Mesodermal cell (in vitro differentiated cells): ENCODE measurements at regions not wholly inside any gene's neighbourhood (a gene's known extent, or its start where the extent isn't known, plus 50 kb on each side); places are given as distances from the start of the nearest gene placed in this dataset.
A peak's percentile ranks its signal among the peaks of the same experiment; 100 is the strongest.

Source experiments
- H3K27ac ChIP-seq: 2 replicates; pipeline ENCODE4 v1.7.0; 2013; ENCODE audit warnings: mild to moderate bottlenecking, low read depth, low read length, moderate library complexity; ENCODE audit not compliant: severe bottlenecking
- H3K36me3 ChIP-seq: 2 replicates; pipeline ENCODE4 v1.7.1; 2013; ENCODE audit warnings: mild to moderate bottlenecking, low read length, moderate library complexity; ENCODE audit not compliant: control insufficient read depth, insufficient read depth
- H3K4me1 ChIP-seq: one replicate; pipeline ENCODE4 v1.7.1; 2013; ENCODE audit warnings: mild to moderate bottlenecking, low read length; ENCODE audit not compliant: insufficient read depth, control insufficient read depth, poor library complexity, severe bottlenecking
- H3K4me3 ChIP-seq: 2 replicates; pipeline ENCODE4 v1.7.0; 2013; ENCODE audit warnings: low read length, control low read depth, mild to moderate bottlenecking; ENCODE audit not compliant: insufficient read depth, poor library complexity, severe bottlenecking; ENCODE audit errors: extremely low read depth
- H3K9me3 ChIP-seq: 2 replicates; pipeline ENCODE4 v1.7.1; 2013; ENCODE audit warnings: mild to moderate bottlenecking, low read length, moderate library complexity; ENCODE audit not compliant: control insufficient read depth
- WGBS, 2 experiments: methylation state at CpG; one replicate each; pipeline ENCODE4 v1.1.5; 2013; ENCODE audit warnings: missing lambda C conversion rate in 2 of 2; ENCODE audit not compliant: insufficient coverage in 2 of 2; 5-methylcytosine and 5-hydroxymethylcytosine counted together

- Histone ChIP-seq H3K9me3 (no peaks in the 10 kb centered on the region), H3K4me1 (peaks cover 13% of the 10 kb centered on the region), H3K36me3 (no peaks in the 10 kb centered on the region), H3K27ac (peak overlapping the region; percentile 98), H3K4me3 (no peak overlapping the region)
- 33% methylated on average over 1 of the region's 1 CpG; no CpG with 5 or more reads in 1 of the 2 experiments for WGBS, 2 experiments
Observed at GRCh38 chr6:22827760-22828159, 258.4 kb downstream of the HDGFL1 start.

GRCh38 chr6:22828179-22829062, 259.1 kb downstream of the HDGFL1 start:
- peak overlapping the region; percentile 11 for H3K4me3 ChIP-seq
- 54 to 71% methylated on average over 4 to 5 of the region's 13 CpGs for WGBS, 2 experiments
- no peaks in the 10 kb centered on the region for H3K36me3 ChIP-seq
- H3K4me1 ChIP-seq, result peaks cover 13% of the 10 kb centered on the region
- no peaks in the 10 kb centered on the region for H3K9me3 ChIP-seq
- H3K27ac ChIP-seq, result peak overlapping the region; percentile 98

DNA sequence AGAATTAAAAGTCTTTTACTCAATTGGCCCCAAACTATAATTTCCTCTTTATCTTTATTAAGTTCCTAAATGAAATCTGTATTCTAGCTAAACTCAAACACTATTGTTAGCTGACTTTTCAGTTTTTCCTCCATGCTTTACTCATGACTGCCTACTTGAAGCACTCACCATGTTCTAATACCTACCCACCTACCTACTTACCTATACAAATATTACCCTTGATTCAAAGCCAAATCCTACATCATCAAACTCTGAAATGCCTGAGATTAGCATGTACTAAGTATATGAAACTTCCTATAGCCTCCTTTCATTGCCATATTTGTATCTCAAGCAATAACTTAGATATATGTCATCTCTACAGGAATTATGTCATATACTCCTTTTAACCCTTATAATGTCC, 259.7 kb downstream of the HDGFL1 start:
- no peak overlapping the region for H3K4me3 ChIP-seq
- peaks cover 13% of the 10 kb centered on the region for H3K4me1 ChIP-seq
- H3K27ac ChIP-seq, result no peak overlapping the region
- H3K36me3 ChIP-seq, result no peaks in the 10 kb centered on the region
- no peaks in the 10 kb centered on the region for H3K9me3 ChIP-seq

DNA sequence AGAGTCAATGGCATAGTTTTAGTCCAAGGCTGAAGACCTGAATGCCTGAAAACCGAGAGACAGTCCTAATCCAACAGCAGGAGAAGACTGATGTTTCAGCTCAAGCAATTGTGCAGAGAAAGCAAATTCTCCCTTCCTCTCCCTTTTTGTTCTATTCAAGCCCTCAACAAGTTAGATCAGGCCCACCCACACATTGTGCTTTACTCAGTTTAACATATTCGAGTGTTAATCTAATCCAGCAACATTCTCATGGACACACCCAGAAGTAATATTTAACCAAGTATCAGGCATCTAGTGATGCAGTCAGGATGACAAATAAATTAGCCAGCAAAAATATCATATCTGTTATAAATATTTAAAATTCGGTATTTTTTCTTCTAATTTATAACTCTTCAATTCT, 261.1 kb downstream of the HDGFL1 start:
- 89 to 92% methylated on average over 2 of the region's 3 CpGs for WGBS, 2 experiments

DNA sequence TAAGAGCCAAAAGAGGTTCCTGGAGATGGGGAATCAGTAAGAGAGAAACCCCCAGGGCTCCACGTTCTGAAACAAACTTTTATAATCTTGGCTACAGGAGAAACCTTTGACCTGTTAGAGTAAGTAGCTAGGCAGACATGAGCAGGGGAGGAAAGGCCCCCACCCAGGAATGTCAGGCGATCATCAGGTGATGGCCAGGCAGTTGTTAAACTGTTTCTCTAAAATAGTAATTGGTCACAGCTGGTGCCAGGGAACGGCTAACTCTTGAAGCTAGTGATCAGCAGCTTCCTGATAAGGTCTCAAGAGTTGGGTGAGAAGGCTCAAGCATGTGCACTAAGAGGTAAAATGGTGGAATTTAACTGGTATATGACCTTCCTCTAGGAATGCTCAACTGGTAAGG, 263.8 kb downstream of the HDGFL1 start:
- H3K9me3 ChIP-seq, result peaks cover 3% of the 10 kb centered on the region
- no peak overlapping the region for H3K27ac ChIP-seq
- H3K4me1 ChIP-seq, result peaks cover 6% of the 10 kb centered on the region
- 77 to 93% methylated on average over 2 to 3 of the region's 3 CpGs for WGBS, 2 experiments
- H3K36me3 ChIP-seq, result no peaks in the 10 kb centered on the region
- no peak overlapping the region for H3K4me3 ChIP-seq

More for the DNA sequence above, 261.1 kb downstream of the HDGFL1 start:
- no peak overlapping the region for H3K4me3 ChIP-seq
- no peak overlapping the region for H3K27ac ChIP-seq
- H3K36me3 ChIP-seq, result no peaks in the 10 kb centered on the region
- peaks cover 13% of the 10 kb centered on the region for H3K4me1 ChIP-seq
- peaks cover 3% of the 10 kb centered on the region for H3K9me3 ChIP-seq

GRCh38 chr6:22838345-22838744, 269.0 kb downstream of the HDGFL1 start:
- Histone ChIP-seq H3K27ac (no peak overlapping the region), H3K4me3 (no peak overlapping the region), H3K36me3 (no peaks in the 10 kb centered on the region), H3K4me1 (no peaks in the 10 kb centered on the region), H3K9me3 (peaks cover 22% of the 10 kb centered on the region)
- 100% methylated on average over 3 of the region's 4 CpGs for WGBS, 2 experiments

DNA sequence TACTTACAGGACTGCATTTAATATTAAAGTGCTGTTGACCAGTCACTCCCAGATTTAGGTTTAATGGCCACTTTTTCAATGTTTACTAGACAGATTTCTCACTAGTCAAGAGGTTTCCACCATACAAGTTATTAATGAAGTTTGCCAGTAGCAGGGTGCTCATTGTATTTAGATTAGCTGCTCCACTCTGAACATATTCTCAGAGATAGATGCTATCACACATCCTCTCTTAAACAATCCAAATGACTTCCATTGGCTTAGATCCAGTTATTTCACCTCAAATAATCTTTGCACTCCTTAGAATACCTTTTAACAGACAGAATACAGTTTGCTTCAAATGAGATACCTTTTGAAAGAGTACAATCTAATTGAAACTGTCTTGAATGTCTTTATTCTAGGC, 276.1 kb downstream of the HDGFL1 start:
- Histone ChIP-seq H3K4me1 (no peaks in the 10 kb centered on the region), H3K27ac (no peak overlapping the region), H3K36me3 (no peaks in the 10 kb centered on the region), H3K4me3 (no peak overlapping the region), H3K9me3 (peaks cover under 1% of the 10 kb centered on the region)

- H3K36me3 ChIP-seq, result no peaks in the 10 kb centered on the region
- no peak overlapping the region for H3K27ac ChIP-seq
- no peaks in the 10 kb centered on the region for H3K9me3 ChIP-seq
- no peak overlapping the region for H3K4me3 ChIP-seq
- no peaks in the 10 kb centered on the region for H3K4me1 ChIP-seq
- 86 to 89% methylated on average over 1 of the region's 2 CpGs for WGBS, 2 experiments
Observed at GRCh38 chr6:22848121-22848520, 278.8 kb downstream of the HDGFL1 start.

GRCh38 chr6:22849921-22850320, 280.6 kb downstream of the HDGFL1 start:
- Histone ChIP-seq H3K4me1 (no peaks in the 10 kb centered on the region), H3K27ac (no peak overlapping the region), H3K9me3 (no peaks in the 10 kb centered on the region), H3K36me3 (no peaks in the 10 kb centered on the region), H3K4me3 (no peak overlapping the region)

DNA sequence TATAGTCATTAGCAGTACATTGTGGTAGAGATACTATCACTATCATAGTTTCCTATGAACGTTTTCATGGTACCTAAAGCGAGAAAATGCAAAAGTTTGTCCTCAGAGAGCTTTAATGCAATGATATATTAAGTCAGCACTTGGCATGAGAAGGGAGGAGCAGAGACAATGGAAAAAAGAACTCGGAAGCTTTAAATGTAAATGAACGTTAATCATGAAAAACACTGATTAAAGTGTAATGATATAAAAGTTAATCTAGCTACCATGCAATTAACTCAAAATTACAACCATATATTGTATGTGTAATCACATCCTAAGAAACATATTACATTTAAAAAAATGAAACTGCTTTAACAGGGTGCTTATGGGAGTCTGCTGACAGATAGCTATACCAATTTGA, 282.7 kb downstream of the HDGFL1 start:
- Histone ChIP-seq H3K27ac (no peak overlapping the region), H3K4me1 (no peaks in the 10 kb centered on the region), H3K9me3 (no peaks in the 10 kb centered on the region), H3K36me3 (no peaks in the 10 kb centered on the region), H3K4me3 (no peak overlapping the region)
- 100% methylated on average over 1 of the region's 4 CpGs; no CpG with 5 or more reads in 1 of the 2 experiments for WGBS, 2 experiments

GRCh38 chr6:22873513-22874136, 304.3 kb downstream of the HDGFL1 start:
- Histone ChIP-seq H3K36me3 (no peaks in the 10 kb centered on the region), H3K4me3 (no peak overlapping the region), H3K9me3 (no peaks in the 10 kb centered on the region), H3K4me1 (peaks cover 8% of the 10 kb centered on the region), H3K27ac (no peak overlapping the region)
- 88 to 90% methylated on average over 1 to 2 of the region's 4 CpGs for WGBS, 2 experiments
